Spleen (tissue), 7 donors: ENCODE measurements at regions not wholly inside any gene's neighbourhood (a gene's known extent, or its start where the extent isn't known, plus 50 kb on each side); places are given as distances from the start of the nearest gene placed in this dataset.

Experiments
- CTCF ChIP-seq, 11 experiments: fragments of 200-600 bp in 7 of 11; fragments of 450-650 bp in 4 of 11; sonication (generic) in 4 of 11; IDR thresholded peaks in 8 of 11; conservative IDR thresholded peaks in 3 of 11; 1 replicate in 7 of 11; 2 replicates in 4 of 11; pipeline versions ENCODE4 v1.4.0 to v1.8.0; 2016 to 2021; ENCODE audit warnings: antibody characterized with exemption in 11 of 11, inconsistent platforms in 4 of 11, mild to moderate bottlenecking in 1 of 11
- POLR2A ChIP-seq, 3 donors: fragments of 450-650 bp; IDR thresholded peaks; one replicate each; pipeline ENCODE4 v1.5.1; 2017; ENCODE audit warnings: antibody characterized with exemption in 3 of 3, mild to moderate bottlenecking in 1 of 3
- POLR2AphosphoS5 ChIP-seq, 3 donors: sonication (generic); formaldehyde crosslinking; IDR thresholded peaks; one replicate each; pipeline ENCODE4 v1.5.1; 2017; ENCODE audit warnings: antibody characterized with exemption in 3 of 3
- donor health status: DM: no; HTN: no; CAD: no; lungs with moderate emphysema.
- donor health status: DM: no; HTN: no; CAD: no.
- donor health status: DM: no; HTN: no; CAD: no.

DNA sequence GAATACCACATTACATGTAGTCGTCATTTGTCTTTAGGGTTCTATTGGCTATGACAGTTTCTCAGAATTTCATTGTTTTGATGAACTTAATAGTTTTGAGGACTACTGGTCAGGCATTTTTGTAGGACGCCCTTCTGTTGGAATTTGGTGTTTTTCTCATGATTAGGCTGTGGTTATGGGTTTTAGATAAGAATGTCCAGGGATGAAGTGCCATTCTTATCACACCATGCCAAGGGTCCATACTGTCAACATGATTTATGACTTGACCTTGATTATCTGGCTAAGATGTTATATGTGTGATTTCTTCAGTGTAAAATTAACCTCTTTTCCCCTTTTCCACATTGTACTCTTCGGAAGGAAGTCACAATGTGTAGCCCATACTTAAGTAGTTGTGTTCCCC lies 135.3 kb downstream of the DIPK2A start:
- no peak for TF ChIP-seq CTCF (IDR thresholded peaks at IDR 0.05 in 8 of 11, conservative IDR thresholded peaks at IDR 0.05 in 3 of 11)
- TF ChIP-seq POLR2AphosphoS5 (IDR thresholded peaks at IDR 0.05): no peak
- no peak for TF ChIP-seq POLR2A (IDR thresholded peaks at IDR 0.05)
